D721Med (cell line): ENCODE measurements at regions not wholly inside any gene's neighbourhood (a gene's known extent, or its start where the extent isn't known, plus 50 kb on each side); places are given as distances from the start of the nearest gene placed in this dataset.

Experiments
- DNase-seq: peaks from one replicate; pipeline ENCODE4 v3.0.0; 2011; ENCODE audit warnings: low spot score; ENCODE audit not compliant: insufficient read length
- FAIRE-seq: peaks from 2 replicates; lab custom pipeline; 2011; peaks lifted over from hg19 to GRCh38; lab: Jason Lieb, UNC
- TF ChIP-seq, protein P1 (sequence below): IDR thresholded peaks from 2 replicates; pipeline ENCODE4 v1.5.1; 2012; ENCODE audit warnings: mild to moderate bottlenecking, control low read depth; ENCODE audit not compliant: insufficient read depth; ENCODE audit errors: missing control alignments

DNA sequence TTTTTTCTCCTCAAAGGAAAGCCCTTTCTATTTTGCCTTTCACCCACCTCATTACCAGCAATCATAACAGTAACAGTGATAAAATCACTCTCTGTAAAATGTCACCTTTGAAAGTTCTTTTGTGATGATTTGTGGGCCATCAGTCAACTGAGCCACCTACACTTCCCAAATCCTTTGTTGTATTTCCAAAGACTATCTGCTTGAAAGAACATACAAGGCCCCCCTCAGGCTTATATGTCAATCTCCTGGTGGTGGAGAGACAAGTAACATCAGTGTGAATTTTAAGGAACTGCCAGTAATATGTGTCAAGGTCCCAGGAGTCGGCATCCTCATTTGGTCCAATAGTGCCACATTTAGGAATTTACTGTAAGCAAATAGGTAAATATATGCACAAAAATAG lies 161.1 kb upstream of the EOMES start:
- TF ChIP-seq, protein P1, sequence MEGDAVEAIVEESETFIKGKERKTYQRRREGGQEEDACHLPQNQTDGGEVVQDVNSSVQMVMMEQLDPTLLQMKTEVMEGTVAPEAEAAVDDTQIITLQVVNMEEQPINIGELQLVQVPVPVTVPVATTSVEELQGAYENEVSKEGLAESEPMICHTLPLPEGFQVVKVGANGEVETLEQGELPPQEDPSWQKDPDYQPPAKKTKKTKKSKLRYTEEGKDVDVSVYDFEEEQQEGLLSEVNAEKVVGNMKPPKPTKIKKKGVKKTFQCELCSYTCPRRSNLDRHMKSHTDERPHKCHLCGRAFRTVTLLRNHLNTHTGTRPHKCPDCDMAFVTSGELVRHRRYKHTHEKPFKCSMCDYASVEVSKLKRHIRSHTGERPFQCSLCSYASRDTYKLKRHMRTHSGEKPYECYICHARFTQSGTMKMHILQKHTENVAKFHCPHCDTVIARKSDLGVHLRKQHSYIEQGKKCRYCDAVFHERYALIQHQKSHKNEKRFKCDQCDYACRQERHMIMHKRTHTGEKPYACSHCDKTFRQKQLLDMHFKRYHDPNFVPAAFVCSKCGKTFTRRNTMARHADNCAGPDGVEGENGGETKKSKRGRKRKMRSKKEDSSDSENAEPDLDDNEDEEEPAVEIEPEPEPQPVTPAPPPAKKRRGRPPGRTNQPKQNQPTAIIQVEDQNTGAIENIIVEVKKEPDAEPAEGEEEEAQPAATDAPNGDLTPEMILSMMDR, result no peak
- DNase-seq (no peak), FAIRE-seq (no peak)

DNA sequence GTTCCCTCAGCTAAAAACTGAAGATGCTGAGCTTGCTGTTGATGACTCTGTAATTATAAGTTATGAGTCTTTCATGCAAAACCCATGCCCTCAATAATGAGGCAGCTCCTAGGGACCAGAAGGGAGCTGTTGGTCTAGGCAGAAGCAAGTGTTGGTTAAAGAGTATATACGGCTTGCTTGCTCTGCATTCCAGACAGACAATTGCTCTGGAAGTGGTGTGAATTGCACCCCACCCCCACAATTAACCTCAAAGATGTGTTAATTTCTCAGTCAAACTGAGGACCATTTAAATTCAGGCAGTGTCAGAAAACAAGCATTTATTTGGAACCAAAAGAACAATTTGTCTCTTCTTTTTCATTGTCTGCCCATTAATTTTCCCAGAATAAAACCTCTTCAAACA lies 163.5 kb upstream of the EOMES start:
- FAIRE-seq (no peak), DNase-seq (no peak)
- TF ChIP-seq, protein P1, result no peak

DNA sequence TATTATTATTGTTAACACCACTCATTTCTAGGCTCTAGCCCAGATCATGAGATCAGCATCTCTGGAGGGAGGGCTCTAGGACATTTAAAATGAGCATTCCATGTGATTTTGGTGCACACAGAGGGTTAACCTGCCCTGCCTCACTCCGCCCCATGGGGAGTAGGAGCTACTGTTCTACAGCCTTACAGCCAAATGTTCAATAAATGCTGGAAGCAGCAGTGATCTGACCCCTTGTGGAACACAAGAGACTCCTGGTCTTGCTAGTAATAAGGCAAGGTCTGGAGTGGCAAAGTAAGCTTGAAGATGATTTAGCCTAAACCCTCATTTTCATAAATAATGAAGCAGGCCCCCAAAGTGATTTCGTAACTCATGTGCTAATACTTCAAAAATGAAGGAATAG lies 166.4 kb upstream of the EOMES start:
- TF ChIP-seq, protein P1, result no peak
- FAIRE-seq (no peak), DNase-seq (no peak)

DNA sequence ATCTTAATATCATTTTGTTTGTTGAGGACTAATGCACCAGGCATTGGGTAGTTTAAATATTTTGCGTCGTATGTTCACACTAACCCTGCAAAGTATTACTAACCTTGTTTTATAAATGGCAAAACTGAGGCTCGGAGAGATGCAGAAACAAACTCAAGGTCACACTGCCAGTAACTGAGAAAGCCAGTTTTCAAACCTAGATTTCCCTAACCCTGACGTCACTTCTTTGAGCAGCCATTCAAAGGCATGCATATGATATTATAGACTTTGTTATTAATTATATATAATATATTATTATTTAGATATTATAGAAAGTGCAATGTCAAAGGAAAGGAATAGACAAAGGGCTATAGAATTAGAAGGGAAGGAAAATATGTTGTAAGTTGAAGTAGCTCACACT lies 167.6 kb upstream of the EOMES start:
- DNase-seq (no peak), FAIRE-seq (no peak)
- TF ChIP-seq, protein P1, result no peak

DNA sequence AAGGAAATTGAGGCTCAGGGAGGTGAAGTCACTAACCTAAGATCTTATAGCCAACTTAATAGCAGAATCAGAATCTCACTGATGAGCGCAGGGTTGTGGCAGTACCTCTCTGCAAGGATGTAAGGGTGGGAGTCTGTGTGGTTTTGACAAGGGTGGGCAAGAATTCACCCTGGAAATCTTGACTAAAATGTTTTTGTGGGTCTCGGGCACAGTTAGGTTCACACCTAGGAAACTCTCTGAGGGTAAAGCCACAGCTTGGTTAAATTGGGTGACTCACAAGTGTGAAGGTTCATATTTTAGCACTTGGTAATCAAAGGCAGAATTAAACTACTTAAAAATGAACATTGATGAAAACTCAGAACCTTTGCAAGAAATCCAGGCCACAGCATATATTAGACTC lies 178.2 kb upstream of the EOMES start:
- TF ChIP-seq, protein P1, result no peak

DNA sequence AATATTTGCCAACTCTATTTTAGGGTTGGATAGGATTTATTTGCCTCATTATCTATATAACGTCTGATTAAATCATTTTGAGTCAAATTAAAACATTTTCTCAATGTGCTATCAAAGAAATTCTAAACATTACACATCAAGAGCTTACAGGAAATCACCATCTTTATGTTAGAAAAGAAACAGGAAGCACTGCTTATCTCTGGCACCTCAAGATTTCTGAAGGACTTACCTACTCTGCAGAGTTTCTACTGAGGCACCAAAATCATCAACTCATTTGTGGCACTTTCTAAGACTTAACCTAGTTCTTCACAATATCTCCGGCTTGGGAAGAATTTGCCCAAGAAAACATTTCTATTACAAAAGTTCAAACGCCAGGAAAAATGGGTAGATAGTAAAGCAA lies 181.3 kb upstream of the EOMES start:
- no peak for FAIRE-seq
- TF ChIP-seq, protein P1, result no peak
- DNase-seq, result no peak

More for the DNA sequence above, 178.2 kb upstream of the EOMES start:
- FAIRE-seq, result no peak
- DNase-seq, result no peak

DNA sequence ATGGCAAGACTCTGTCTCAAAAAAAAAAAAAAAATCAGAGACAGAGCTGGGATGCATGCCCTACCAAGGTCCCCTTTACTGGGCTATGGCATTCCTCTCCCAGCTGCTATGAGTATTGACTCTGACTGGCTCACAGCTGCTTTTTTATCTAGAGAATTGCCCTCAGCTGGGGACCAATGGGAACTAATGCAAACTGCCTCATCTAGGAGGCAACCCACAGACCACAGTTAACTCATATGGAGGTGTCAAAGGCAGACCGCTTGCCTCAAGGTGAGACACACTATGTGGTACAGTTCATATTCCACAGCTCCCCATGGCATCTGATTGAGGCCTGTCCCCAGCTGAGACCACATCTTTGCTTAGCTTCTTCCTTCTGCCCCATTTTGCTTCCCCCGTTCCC lies 183.5 kb upstream of the EOMES start:
- DNase-seq, result no peak
- TF ChIP-seq, protein P1, result no peak
- FAIRE-seq, result no peak
